ENCODE measurements at regions not wholly inside any gene's neighbourhood (a gene's known extent, or its start where the extent isn't known, plus 50 kb on each side); places are given as distances from the start of the nearest gene placed in this dataset.

DNA sequence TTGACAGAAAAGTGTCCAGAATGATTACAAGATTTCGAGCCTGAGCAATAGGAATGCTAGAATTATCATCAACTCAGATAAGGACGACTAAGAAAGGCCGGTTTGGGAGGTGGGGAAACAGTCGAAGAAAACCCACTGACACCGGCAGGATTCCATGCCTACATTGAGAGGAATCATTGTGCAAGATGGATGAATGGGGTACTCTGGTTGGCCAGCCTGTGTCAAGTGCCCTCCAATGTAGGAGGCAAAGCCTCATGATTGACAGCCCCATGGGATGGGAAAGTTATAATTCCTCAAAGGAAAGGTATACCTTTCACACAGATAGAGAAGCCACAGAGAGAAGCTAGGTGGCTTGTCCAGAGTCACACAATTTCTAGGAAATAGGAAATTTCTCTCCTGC is 153.5 kb upstream of the CTTNBP2NL start:
- ATAC-seq (replicated peaks in 6 of 8): no peak
- WGBS, 10 experiments: 40 to 93% (median 81%) methylated on average over 2 to 5 of the region's 5 CpGs; no CpG with 5 or more reads in 2 of the 10 experiments
- H3K4me1 ChIP-seq (replicated peaks in 1 of 2): peaks cover 0 to 3% of the 10 kb centered on the region in 2 donors
- in situ Hi-C loops (cut with MboI; ENCODE audit: low pct_unique_long_range_greater_than_20kb in 2 of 9, low sequenced_read_pairs in 9 of 9, unreplicated experiment in 9 of 9): no loop called here
- H3K4me3 ChIP-seq: no peak overlapping the region
- no peak overlapping the region for H3K27ac ChIP-seq

- whole genome bisulfite sequencing, 10 experiments: 67 to 90% (median 81%) methylated on average over 1 to 3 of the region's 3 CpGs; no CpG with 5 or more reads in 4 of the 10 experiments
Observed at GRCh38 chr1:112244131-112244530, 151.9 kb upstream of the CTTNBP2NL start.

GRCh38 chr1:112245114-112245513 is 150.9 kb upstream of the CTTNBP2NL start:
- in situ Hi-C loops (cut with MboI; ENCODE audit: low pct_unique_long_range_greater_than_20kb in 2 of 9, low sequenced_read_pairs in 9 of 9, unreplicated experiment in 9 of 9): no loop called here
- no peak for ATAC-seq (replicated peaks in 6 of 8)
- 30 to 100% (median 62%) methylated on average over 1 to 2 of the region's 2 CpGs; no CpG with 5 or more reads in 2 of the 10 experiments for WGBS, 10 experiments
- Histone ChIP-seq H3K4me3 (no peak overlapping the region), H3K4me1 (replicated peaks in 1 of 2) (no peaks in the 10 kb centered on the region), H3K27ac (no peak overlapping the region)

More at GRCh38 chr1:112244131-112244530, 151.9 kb upstream of the CTTNBP2NL start:
- ATAC-seq (replicated peaks in 6 of 8): no peak
- no peak overlapping the region for H3K4me3 ChIP-seq
- H3K27ac ChIP-seq: no peak overlapping the region
- in situ Hi-C loops (cut with MboI; ENCODE audit: low pct_unique_long_range_greater_than_20kb in 2 of 9, low sequenced_read_pairs in 9 of 9, unreplicated experiment in 9 of 9): no loop called here
- no peaks in the 10 kb centered on the region for H3K4me1 ChIP-seq (replicated peaks in 1 of 2)

DNA sequence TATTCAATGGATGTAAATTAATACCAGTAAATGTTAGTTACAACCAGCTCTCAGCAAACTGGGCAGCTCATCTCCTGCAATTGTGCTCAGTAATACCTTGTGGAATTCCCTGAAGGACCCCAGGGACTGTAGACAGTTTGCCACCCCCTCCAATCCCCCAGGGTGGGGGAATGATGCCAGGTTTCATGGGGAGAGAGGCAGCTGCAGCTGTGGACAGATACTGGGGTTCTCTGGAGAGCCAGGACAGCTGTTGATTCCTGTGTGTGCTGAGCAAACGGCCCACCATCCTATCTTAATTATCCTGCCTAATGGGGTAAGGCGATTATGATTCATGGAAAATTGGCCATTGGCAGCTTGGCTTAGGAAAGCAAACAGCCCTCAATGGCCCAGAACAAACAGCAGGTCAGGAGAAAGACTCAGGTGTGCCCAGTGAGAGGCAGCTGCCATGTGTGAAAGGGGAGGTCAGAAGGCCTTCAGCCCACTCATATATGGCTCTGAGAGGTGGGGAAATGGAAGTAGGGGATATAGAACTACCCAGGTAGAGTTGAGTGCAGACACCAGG is 148.9 kb upstream of the CTTNBP2NL start:
- ATAC-seq (replicated peaks in 6 of 8): no peak
- Histone ChIP-seq H3K4me3 (no peak overlapping the region), H3K27ac (no peak overlapping the region), H3K4me1 (replicated peaks in 1 of 2) (no peaks in the 10 kb centered on the region)
- WGBS, 10 experiments: 50 to 100% (median 89%) methylated on average over 1 to 2 of the region's 2 CpGs; no CpG with 5 or more reads in 5 of the 10 experiments
- in situ Hi-C loops (cut with MboI; ENCODE audit: low pct_unique_long_range_greater_than_20kb in 2 of 9, low sequenced_read_pairs in 9 of 9, unreplicated experiment in 9 of 9): no loop called here

- no peak for ATAC-seq (replicated peaks in 6 of 8)
- Histone ChIP-seq H3K4me1 (replicated peaks in 1 of 2) (no peaks in the 10 kb centered on the region), H3K27ac (no peak overlapping the region), H3K4me3 (no peak overlapping the region)
- in situ Hi-C loops (cut with MboI; ENCODE audit: low pct_unique_long_range_greater_than_20kb in 2 of 9, low sequenced_read_pairs in 9 of 9, unreplicated experiment in 9 of 9): no loop called here
- 27 to 67% (median 40%) methylated on average over 1 to 2 of the region's 2 CpGs; no CpG with 5 or more reads in 5 of the 10 experiments for WGBS, 10 experiments
Observed at GRCh38 chr1:112247961-112248360, 148.1 kb upstream of the CTTNBP2NL start.

DNA sequence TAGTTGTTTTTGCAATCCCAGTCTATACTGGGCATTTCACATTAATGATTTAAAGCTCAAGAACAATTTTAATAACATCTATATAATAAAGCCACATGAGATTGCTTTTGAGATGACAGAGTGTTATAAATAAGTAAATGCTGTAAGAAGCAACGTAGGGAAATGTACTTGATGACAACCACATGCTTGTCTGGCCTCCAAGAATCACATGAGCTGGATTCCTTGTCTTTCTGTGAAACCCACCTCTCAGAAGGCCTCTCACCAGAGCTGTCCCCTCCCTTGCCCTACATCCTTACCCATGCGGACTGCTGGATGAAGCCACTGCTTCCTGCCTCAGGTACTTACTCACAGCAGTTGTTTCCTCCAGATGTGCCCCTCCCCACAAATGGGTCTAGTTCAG is 145.1 kb upstream of the CTTNBP2NL start:
- 14 to 100% (median 88%) methylated on average over 1 to 2 of the region's 2 CpGs; no CpG with 5 or more reads in 4 of the 10 experiments for WGBS, 10 experiments

GRCh38 chr1:112251766-112252506 is 144.1 kb upstream of the CTTNBP2NL start:
- Histone ChIP-seq H3K27ac (no peak overlapping the region), H3K4me1 (replicated peaks in 1 of 2) (no peaks in the 10 kb centered on the region), H3K4me3 (no peak overlapping the region)
- in situ Hi-C loops (cut with MboI; ENCODE audit: low pct_unique_long_range_greater_than_20kb in 2 of 9, low sequenced_read_pairs in 9 of 9, unreplicated experiment in 9 of 9): no loop called here
- ATAC-seq (replicated peaks in 6 of 8): peak in 3 of 8 experiments; percentile 61 to 93 (median 91)
- 0 to 100% (median 87%) methylated on average over 1 to 5 of the region's 6 CpGs; no CpG with 5 or more reads in 2 of the 10 experiments for WGBS, 10 experiments

More for the DNA sequence above, 145.1 kb upstream of the CTTNBP2NL start:
- no peak for ATAC-seq (replicated peaks in 6 of 8)
- in situ Hi-C loops (cut with MboI; ENCODE audit: low pct_unique_long_range_greater_than_20kb in 2 of 9, low sequenced_read_pairs in 9 of 9, unreplicated experiment in 9 of 9): no loop called here
- H3K4me3 ChIP-seq: no peak overlapping the region
- no peak overlapping the region for H3K27ac ChIP-seq
- no peaks in the 10 kb centered on the region for H3K4me1 ChIP-seq (replicated peaks in 1 of 2)

- H3K27ac ChIP-seq: no peak overlapping the region
- no peak for ATAC-seq (replicated peaks in 6 of 8)
- in situ Hi-C loops (cut with MboI; ENCODE audit: low pct_unique_long_range_greater_than_20kb in 2 of 9, low sequenced_read_pairs in 9 of 9, unreplicated experiment in 9 of 9): no loop called here
- H3K4me1 ChIP-seq (replicated peaks in 1 of 2): no peaks in the 10 kb centered on the region
- WGBS, 10 experiments: 0 to 35% (median 20%) methylated on average over 1 to 2 of the region's 2 CpGs; no CpG with 5 or more reads in 3 of the 10 experiments
- H3K4me3 ChIP-seq: no peak overlapping the region
Observed at GRCh38 chr1:112253366-112253765, 142.6 kb upstream of the CTTNBP2NL start.

DNA sequence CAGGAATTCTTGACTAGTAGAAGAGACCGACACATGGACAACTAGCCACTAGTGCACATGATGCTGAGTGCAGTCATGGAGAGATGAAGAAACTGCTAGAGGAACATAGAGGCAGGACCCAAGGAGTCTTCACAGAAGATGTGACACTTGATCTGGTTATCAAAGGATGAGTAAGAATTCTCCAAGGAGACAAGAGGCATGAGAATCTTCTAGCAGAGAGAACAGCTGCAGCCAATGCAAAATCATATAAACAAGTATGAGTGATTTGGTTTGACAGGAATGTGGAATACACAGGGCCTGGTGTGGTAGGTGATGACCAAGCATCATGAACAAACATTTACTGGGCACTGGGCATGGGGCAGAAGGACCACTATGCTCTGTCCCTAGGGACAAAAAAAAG is 140.9 kb upstream of the CTTNBP2NL start:
- Histone ChIP-seq H3K27ac (no peak overlapping the region), H3K4me3 (no peak overlapping the region), H3K4me1 (replicated peaks in 1 of 2) (no peaks in the 10 kb centered on the region)
- in situ Hi-C loops (cut with MboI; ENCODE audit: low pct_unique_long_range_greater_than_20kb in 2 of 9, low sequenced_read_pairs in 9 of 9, unreplicated experiment in 9 of 9): no loop called here
- no peak for ATAC-seq (replicated peaks in 6 of 8)
- 17 to 100% (median 67%) methylated on average over 1 of the region's 1 CpG; no CpG with 5 or more reads in 5 of the 10 experiments for WGBS, 10 experiments

DNA sequence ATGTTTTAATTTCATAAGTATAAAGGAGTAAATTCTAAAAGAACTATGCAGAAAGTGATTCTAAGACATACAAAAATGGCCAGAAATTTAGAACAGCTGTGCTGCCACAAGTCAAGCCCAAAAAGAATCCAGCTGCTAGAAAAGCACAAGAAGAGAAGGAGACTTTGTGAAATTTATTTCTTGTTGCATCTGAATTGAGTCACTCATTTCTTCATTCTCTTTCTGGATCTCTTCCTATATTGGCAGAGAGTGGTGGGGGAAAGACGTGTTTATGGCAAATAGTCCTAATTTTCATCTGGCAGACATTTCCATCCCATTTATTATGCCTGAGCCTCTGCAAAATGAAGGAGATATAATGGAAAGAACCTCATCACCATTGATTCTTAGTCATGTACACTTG is 139.6 kb upstream of the CTTNBP2NL start:
- WGBS, 10 experiments: 0 to 88% (median 68%) methylated on average over 1 of the region's 1 CpG; no CpG with 5 or more reads in 2 of the 10 experiments
- ATAC-seq (replicated peaks in 6 of 8): no peak
- Histone ChIP-seq H3K4me1 (replicated peaks in 1 of 2) (no peaks in the 10 kb centered on the region), H3K4me3 (no peak overlapping the region), H3K27ac (no peak overlapping the region)
- in situ Hi-C loops (cut with MboI; ENCODE audit: low pct_unique_long_range_greater_than_20kb in 2 of 9, low sequenced_read_pairs in 9 of 9, unreplicated experiment in 9 of 9): no loop called here

DNA sequence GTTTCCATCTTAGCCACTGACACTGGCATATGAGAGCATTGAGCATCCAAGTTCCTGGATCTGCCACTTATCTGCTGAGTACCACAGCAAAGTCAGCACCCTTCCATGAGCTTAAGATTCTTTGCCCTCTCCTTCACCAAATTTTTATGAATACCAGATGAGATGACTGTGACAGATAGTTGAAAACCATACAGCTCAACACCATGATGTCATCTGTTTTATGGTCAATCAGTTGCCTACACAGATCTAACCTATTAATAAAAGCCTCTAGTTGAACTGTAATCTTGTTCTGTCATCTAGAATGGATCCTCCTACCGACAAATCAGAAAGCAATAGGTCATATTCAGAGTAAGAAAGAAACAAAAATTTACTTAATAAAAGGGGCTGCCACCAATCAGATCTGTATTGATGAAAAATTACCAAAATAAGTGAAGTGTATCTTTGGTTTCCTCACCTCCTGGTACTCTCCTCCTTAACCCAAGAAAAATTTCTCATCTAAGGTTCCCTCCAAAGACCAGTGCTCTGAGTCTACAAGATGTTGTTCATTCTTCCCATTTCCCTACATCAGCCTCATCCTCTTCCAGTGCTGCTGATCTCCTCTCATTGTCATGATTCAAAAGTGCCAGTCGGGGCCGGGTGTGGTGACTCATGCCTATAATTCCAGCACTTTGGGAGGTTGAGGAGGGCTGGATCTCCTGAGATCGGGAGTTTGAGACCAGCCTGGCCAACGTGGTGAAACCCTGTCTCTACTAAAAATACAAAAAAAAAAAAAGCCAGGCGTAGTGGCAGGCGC is 138.8 kb upstream of the CTTNBP2NL start:
- in situ Hi-C loops (cut with MboI; ENCODE audit: low pct_unique_long_range_greater_than_20kb in 2 of 9, low sequenced_read_pairs in 9 of 9, unreplicated experiment in 9 of 9): no loop called here
- WGBS, 10 experiments: 0 to 83% (median 61%) methylated on average over 1 to 7 of the region's 7 CpGs; no CpG with 5 or more reads in 1 of the 10 experiments
- no peak overlapping the region for H3K27ac ChIP-seq
- ATAC-seq (replicated peaks in 6 of 8): no peak
- H3K4me3 ChIP-seq: no peak overlapping the region
- no peaks in the 10 kb centered on the region for H3K4me1 ChIP-seq (replicated peaks in 1 of 2)

DNA sequence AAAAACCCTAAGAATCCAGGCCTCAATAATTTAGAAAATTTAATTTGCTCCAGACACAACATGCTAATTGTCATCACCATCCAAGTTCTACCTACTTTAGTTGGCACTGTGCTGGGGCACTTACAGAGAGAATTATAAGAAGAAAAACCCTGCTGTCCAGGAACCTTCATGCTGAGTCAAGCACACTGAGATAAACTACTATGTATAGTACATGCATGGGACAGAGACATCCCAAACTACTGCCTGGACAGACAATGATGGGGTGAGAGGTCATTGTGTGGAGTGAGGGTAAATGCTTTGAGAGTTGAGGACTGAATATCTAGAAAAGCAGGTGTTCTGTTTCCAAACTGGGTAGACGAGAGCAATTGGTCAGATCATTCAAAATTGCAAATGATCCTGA is 135.3 kb upstream of the CTTNBP2NL start:
- no peak for ATAC-seq (replicated peaks in 6 of 8)
- Histone ChIP-seq H3K4me1 (replicated peaks in 1 of 2) (peaks cover 0 to 3% of the 10 kb centered on the region in 2 donors), H3K27ac (no peak overlapping the region), H3K4me3 (no peak overlapping the region)
- 86 to 100% (median 88%) methylated on average over 1 of the region's 1 CpG; no CpG with 5 or more reads in 5 of the 10 experiments for WGBS, 10 experiments
- in situ Hi-C loops (cut with MboI; ENCODE audit: low pct_unique_long_range_greater_than_20kb in 2 of 9, low sequenced_read_pairs in 9 of 9, unreplicated experiment in 9 of 9): no loop called here

GRCh38 chr1:112262316-112262715 is 133.7 kb upstream of the CTTNBP2NL start:
- Histone ChIP-seq H3K27ac (no peak overlapping the region), H3K4me1 (replicated peaks in 1 of 2) (peaks cover 0 to 3% of the 10 kb centered on the region in 2 donors), H3K4me3 (no peak overlapping the region)
- in situ Hi-C loops (cut with MboI; ENCODE audit: low pct_unique_long_range_greater_than_20kb in 2 of 9, low sequenced_read_pairs in 9 of 9, unreplicated experiment in 9 of 9): no loop called here
- ATAC-seq (replicated peaks in 6 of 8): no peak
- 17 to 47% (median 29%) methylated on average over 1 to 2 of the region's 2 CpGs; no CpG with 5 or more reads in 5 of the 10 experiments for WGBS, 10 experiments
